ENCODE measurements at regions not wholly inside any gene's neighbourhood (a gene's known extent, or its start where the extent isn't known, plus 50 kb on each side); places are given as distances from the start of the nearest gene placed in this dataset.

GRCh38 chr5:164593982-164594381 lies 1088.6 kb downstream of the MAT2B start:
- Histone ChIP-seq H3K27me3 (ENCODE audit: control insufficient read depth in 2 of 2, insufficient read depth in 2 of 2, low read length in 2 of 2) (no peaks in the 10 kb centered on the region), H3K4me3 (ENCODE audit: low read length) (no peak overlapping the region), H3K27ac (ENCODE audit: low read depth, low read length) (no peak overlapping the region), H3K9me3 (ENCODE audit: control insufficient read depth in 2 of 3, low read length in 3 of 3) (no peaks in the 10 kb centered on the region), H3K36me3 (ENCODE audit: control insufficient read depth in 2 of 3, insufficient read depth in 3 of 3, low read length in 3 of 3) (no peaks in the 10 kb centered on the region), H3K4me1 (ENCODE audit: control insufficient read depth in 2 of 2, insufficient read depth in 2 of 2, low read length in 2 of 2) (no peaks in the 10 kb centered on the region)
- ATAC-seq: no peak
- no peaks in the 10 kb centered on the region for H3K27me3 Mint-ChIP-seq
- no peak for DNase-seq
- no peak overlapping the region for H3K4me3 Mint-ChIP-seq
- ChIA-PET CTCF (no interaction called here), POLR2A (no interaction called here)
- H3K36me3 Mint-ChIP-seq: no peaks in the 10 kb centered on the region
- H3K27ac Mint-ChIP-seq: no peak overlapping the region
- no peaks in the 10 kb centered on the region for H3K4me1 Mint-ChIP-seq
- peaks cover 0 to 3% (median 1%) of the 10 kb centered on the region in 11 donors for H3K9me3 Mint-ChIP-seq
- intact Hi-C loops (cut with micrococcal nuclease): no loop called here

GRCh38 chr5:164597293-164597900 lies 1092.0 kb downstream of the MAT2B start:
- Histone ChIP-seq H3K36me3 (ENCODE audit: control insufficient read depth in 2 of 3, insufficient read depth in 3 of 3, low read length in 3 of 3) (no peaks in the 10 kb centered on the region), H3K4me1 (ENCODE audit: control insufficient read depth in 2 of 2, insufficient read depth in 2 of 2, low read length in 2 of 2) (no peaks in the 10 kb centered on the region), H3K9me3 (ENCODE audit: control insufficient read depth in 2 of 3, low read length in 3 of 3) (no peaks in the 10 kb centered on the region), H3K4me3 (ENCODE audit: low read length) (no peak overlapping the region), H3K27me3 (ENCODE audit: control insufficient read depth in 2 of 2, insufficient read depth in 2 of 2, low read length in 2 of 2) (no peaks in the 10 kb centered on the region), H3K27ac (ENCODE audit: low read depth, low read length) (no peak overlapping the region)
- intact Hi-C loops (cut with micrococcal nuclease): no loop called here
- Mint-ChIP-seq H3K4me1 (no peaks in the 10 kb centered on the region), H3K4me3 (no peak overlapping the region), H3K27ac (no peak overlapping the region), H3K27me3 (no peaks in the 10 kb centered on the region), H3K9me3 (peaks cover 0 to 14% (median 5%) of the 10 kb centered on the region in 11 donors), H3K36me3 (no peaks in the 10 kb centered on the region)
- DNase-seq (no peak), ATAC-seq (no peak)
- CTCF ChIA-PET: no interaction called here
- POLR2A ChIA-PET: no interaction called here

GRCh38 chr5:164600274-164600673 lies 1094.9 kb downstream of the MAT2B start:
- ChIA-PET POLR2A (no interaction called here), CTCF (no interaction called here)
- intact Hi-C loops (cut with micrococcal nuclease): no loop called here
- H3K27ac ChIP-seq (ENCODE audit: low read depth, low read length): no peak overlapping the region
- Mint-ChIP-seq H3K36me3 (no peaks in the 10 kb centered on the region), H3K27ac (no peak overlapping the region), H3K27me3 (no peaks in the 10 kb centered on the region), H3K4me3 (no peak overlapping the region), H3K4me1 (no peaks in the 10 kb centered on the region), H3K9me3 (peaks cover 0 to 21% (median 5%) of the 10 kb centered on the region in 11 donors)
- ATAC-seq: no peak
- H3K4me1 ChIP-seq (ENCODE audit: control insufficient read depth in 2 of 2, insufficient read depth in 2 of 2, low read length in 2 of 2): no peaks in the 10 kb centered on the region
- no peaks in the 10 kb centered on the region for H3K27me3 ChIP-seq (ENCODE audit: control insufficient read depth in 2 of 2, insufficient read depth in 2 of 2, low read length in 2 of 2)
- H3K9me3 ChIP-seq (ENCODE audit: control insufficient read depth in 2 of 3, low read length in 3 of 3): no peaks in the 10 kb centered on the region
- no peak overlapping the region for H3K4me3 ChIP-seq (ENCODE audit: low read length)
- no peak for DNase-seq
- no peaks in the 10 kb centered on the region for H3K36me3 ChIP-seq (ENCODE audit: control insufficient read depth in 2 of 3, insufficient read depth in 3 of 3, low read length in 3 of 3)

GRCh38 chr5:164600929-164601535 lies 1095.6 kb downstream of the MAT2B start:
- Mint-ChIP-seq H3K36me3 (no peaks in the 10 kb centered on the region), H3K4me3 (no peak overlapping the region), H3K9me3 (peaks cover 0 to 25% (median 4%) of the 10 kb centered on the region in 11 donors), H3K27ac (no peak overlapping the region), H3K4me1 (no peaks in the 10 kb centered on the region), H3K27me3 (no peaks in the 10 kb centered on the region)
- H3K27ac ChIP-seq (ENCODE audit: low read depth, low read length): no peak overlapping the region
- no peak overlapping the region for H3K4me3 ChIP-seq (ENCODE audit: low read length)
- ChIA-PET POLR2A (no interaction called here), CTCF (no interaction called here)
- DNase-seq: no peak
- no peaks in the 10 kb centered on the region for H3K4me1 ChIP-seq (ENCODE audit: control insufficient read depth in 2 of 2, insufficient read depth in 2 of 2, low read length in 2 of 2)
- H3K9me3 ChIP-seq (ENCODE audit: control insufficient read depth in 2 of 3, low read length in 3 of 3): no peaks in the 10 kb centered on the region
- no peak for ATAC-seq
- no peaks in the 10 kb centered on the region for H3K27me3 ChIP-seq (ENCODE audit: control insufficient read depth in 2 of 2, insufficient read depth in 2 of 2, low read length in 2 of 2)
- H3K36me3 ChIP-seq (ENCODE audit: control insufficient read depth in 2 of 3, insufficient read depth in 3 of 3, low read length in 3 of 3): no peaks in the 10 kb centered on the region
- intact Hi-C loops (cut with micrococcal nuclease): no loop called here

- no peak overlapping the region for H3K4me3 Mint-ChIP-seq
- ChIA-PET POLR2A (no interaction called here), CTCF (no interaction called here)
- H3K36me3 Mint-ChIP-seq: no peaks in the 10 kb centered on the region
- Histone ChIP-seq H3K4me3 (ENCODE audit: low read length) (no peak overlapping the region), H3K27me3 (ENCODE audit: control insufficient read depth in 2 of 2, insufficient read depth in 2 of 2, low read length in 2 of 2) (no peaks in the 10 kb centered on the region), H3K9me3 (ENCODE audit: control insufficient read depth in 2 of 3, low read length in 3 of 3) (no peaks in the 10 kb centered on the region), H3K36me3 (ENCODE audit: control insufficient read depth in 2 of 3, insufficient read depth in 3 of 3, low read length in 3 of 3) (no peaks in the 10 kb centered on the region), H3K4me1 (ENCODE audit: control insufficient read depth in 2 of 2, insufficient read depth in 2 of 2, low read length in 2 of 2) (no peaks in the 10 kb centered on the region), H3K27ac (ENCODE audit: low read depth, low read length) (no peak overlapping the region)
- intact Hi-C loops (cut with micrococcal nuclease): no loop called here
- DNase-seq (no peak), ATAC-seq (no peak)
- H3K27ac Mint-ChIP-seq: no peak overlapping the region
- no peaks in the 10 kb centered on the region for H3K4me1 Mint-ChIP-seq
- peaks cover 0 to 13% (median 2%) of the 10 kb centered on the region in 11 donors for H3K9me3 Mint-ChIP-seq
- H3K27me3 Mint-ChIP-seq: no peaks in the 10 kb centered on the region
Measured at GRCh38 chr5:164608507-164608906, 1103.1 kb downstream of the MAT2B start.

GRCh38 chr5:164610374-164610773 lies 1105.0 kb downstream of the MAT2B start:
- H3K27ac ChIP-seq (ENCODE audit: low read depth, low read length): no peak overlapping the region
- DNase-seq (no peak), ATAC-seq (no peak)
- no peak overlapping the region for H3K4me3 ChIP-seq (ENCODE audit: low read length)
- H3K36me3 Mint-ChIP-seq: no peaks in the 10 kb centered on the region
- no peak overlapping the region for H3K4me3 Mint-ChIP-seq
- H3K4me1 Mint-ChIP-seq: no peaks in the 10 kb centered on the region
- POLR2A ChIA-PET: no interaction called here
- no peaks in the 10 kb centered on the region for H3K27me3 Mint-ChIP-seq
- no peak overlapping the region for H3K27ac Mint-ChIP-seq
- peaks cover 0 to 16% (median 3%) of the 10 kb centered on the region in 11 donors for H3K9me3 Mint-ChIP-seq
- H3K4me1 ChIP-seq (ENCODE audit: control insufficient read depth in 2 of 2, insufficient read depth in 2 of 2, low read length in 2 of 2): no peaks in the 10 kb centered on the region
- CTCF ChIA-PET: no interaction called here
- no peaks in the 10 kb centered on the region for H3K36me3 ChIP-seq (ENCODE audit: control insufficient read depth in 2 of 3, insufficient read depth in 3 of 3, low read length in 3 of 3)
- H3K9me3 ChIP-seq (ENCODE audit: control insufficient read depth in 2 of 3, low read length in 3 of 3): no peaks in the 10 kb centered on the region
- H3K27me3 ChIP-seq (ENCODE audit: control insufficient read depth in 2 of 2, insufficient read depth in 2 of 2, low read length in 2 of 2): no peaks in the 10 kb centered on the region
- intact Hi-C loops (cut with micrococcal nuclease): no loop called here

GRCh38 chr5:164614707-164615106 lies 1109.3 kb downstream of the MAT2B start:
- H3K27ac ChIP-seq (ENCODE audit: low read depth, low read length): no peak overlapping the region
- H3K36me3 Mint-ChIP-seq: no peaks in the 10 kb centered on the region
- DNase-seq (no peak), ATAC-seq (no peak)
- intact Hi-C loops (cut with micrococcal nuclease): no loop called here
- H3K4me3 ChIP-seq (ENCODE audit: low read length): no peak overlapping the region
- no peaks in the 10 kb centered on the region for H3K27me3 ChIP-seq (ENCODE audit: control insufficient read depth in 2 of 2, insufficient read depth in 2 of 2, low read length in 2 of 2)
- POLR2A ChIA-PET: no interaction called here
- CTCF ChIA-PET: no interaction called here
- H3K27ac Mint-ChIP-seq: no peak overlapping the region
- no peaks in the 10 kb centered on the region for H3K4me1 Mint-ChIP-seq
- no peaks in the 10 kb centered on the region for H3K27me3 Mint-ChIP-seq
- H3K9me3 Mint-ChIP-seq: peaks cover 0 to 20% (median 2%) of the 10 kb centered on the region in 11 donors
- H3K9me3 ChIP-seq (ENCODE audit: control insufficient read depth in 2 of 3, low read length in 3 of 3): no peaks in the 10 kb centered on the region
- H3K4me1 ChIP-seq (ENCODE audit: control insufficient read depth in 2 of 2, insufficient read depth in 2 of 2, low read length in 2 of 2): no peaks in the 10 kb centered on the region
- H3K36me3 ChIP-seq (ENCODE audit: control insufficient read depth in 2 of 3, insufficient read depth in 3 of 3, low read length in 3 of 3): no peaks in the 10 kb centered on the region
- no peak overlapping the region for H3K4me3 Mint-ChIP-seq

Data from naive thymus-derived CD4-positive, alpha-beta T cell (primary cell).